ES-I3 (cell line): ENCODE measurements at regions not wholly inside any gene's neighbourhood (a gene's known extent, or its start where the extent isn't known, plus 50 kb on each side); places are given as distances from the start of the nearest gene placed in this dataset.
"Not testable (repeated sequence)": the region's sequence is repeated elsewhere in the genome, so short reads cannot be mapped to it uniquely, and the experiment has no call there.

ENCODE experiments used
- H3K36me3 ChIP-seq: 2 replicates; pipeline ENCODE4 v1.6.1; 2013; ENCODE audit warnings: mild to moderate bottlenecking, low read length, control low read depth, moderate library complexity; ENCODE audit not compliant: insufficient read depth
- H3K4me1 ChIP-seq: 2 replicates; pipeline ENCODE4 v1.6.1; 2013; ENCODE audit warnings: mild to moderate bottlenecking, control low read depth, low read length; ENCODE audit not compliant: insufficient read depth
- H3K9ac ChIP-seq: 2 replicates; pipeline ENCODE4 v1.6.1; 2013; ENCODE audit warnings: low read depth, mild to moderate bottlenecking, low read length, moderate library complexity
- H3K9me3 ChIP-seq: 2 replicates; pipeline ENCODE4 v1.6.1; 2013; ENCODE audit warnings: mild to moderate bottlenecking, low read length, moderate library complexity; ENCODE audit not compliant: control insufficient read depth, insufficient read depth

DNA sequence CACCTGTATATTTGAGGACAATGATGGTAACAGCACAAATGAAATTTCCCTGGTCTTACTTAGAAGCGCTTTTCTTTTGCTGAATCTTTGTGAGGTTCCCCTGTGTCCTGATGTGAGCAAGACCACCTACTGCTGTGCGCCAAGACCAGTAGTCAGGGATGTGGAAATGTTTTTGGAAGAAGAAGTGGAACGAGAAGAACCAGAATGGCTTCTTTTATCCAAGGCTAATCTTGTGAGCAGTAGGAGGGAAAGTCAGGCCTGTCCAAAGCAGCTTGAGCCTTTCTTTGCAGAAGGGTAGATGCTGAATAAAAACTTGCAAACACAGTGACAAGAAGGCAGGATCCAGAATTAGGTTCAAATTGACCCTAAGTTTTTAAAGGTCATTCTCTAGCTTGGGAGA lies 223.0 kb downstream of the FAT3 start:
- H3K9me3 ChIP-seq: no peaks in the 10 kb centered on the region
- no peak overlapping the region for H3K9ac ChIP-seq

DNA sequence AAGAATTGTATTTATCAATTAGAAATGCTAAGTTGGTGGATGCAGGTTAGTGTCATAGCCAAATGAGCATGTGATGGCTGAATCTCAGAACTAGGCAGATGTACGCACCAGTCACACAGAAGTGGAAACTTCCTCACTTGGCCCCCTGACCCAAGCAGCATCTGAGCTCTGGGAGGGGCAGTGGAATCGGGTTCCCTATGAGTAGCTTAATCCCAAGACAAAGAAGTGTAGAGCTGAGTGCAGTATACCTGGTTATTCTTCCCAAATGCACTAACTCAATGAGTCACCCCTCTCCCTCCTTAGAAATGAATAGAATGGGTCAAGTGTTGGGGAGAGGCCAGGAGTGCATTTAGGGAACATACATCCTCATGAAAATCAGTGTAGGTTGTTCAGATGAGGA lies 224.6 kb downstream of the FAT3 start:
- H3K9me3 ChIP-seq: no peaks in the 10 kb centered on the region
- no peaks in the 10 kb centered on the region for H3K36me3 ChIP-seq
- no peaks in the 10 kb centered on the region for H3K4me1 ChIP-seq
- H3K9ac ChIP-seq: no peak overlapping the region

More for the DNA sequence above, 223.0 kb downstream of the FAT3 start:
- Histone ChIP-seq H3K4me1 (no peaks in the 10 kb centered on the region), H3K36me3 (no peaks in the 10 kb centered on the region)

DNA sequence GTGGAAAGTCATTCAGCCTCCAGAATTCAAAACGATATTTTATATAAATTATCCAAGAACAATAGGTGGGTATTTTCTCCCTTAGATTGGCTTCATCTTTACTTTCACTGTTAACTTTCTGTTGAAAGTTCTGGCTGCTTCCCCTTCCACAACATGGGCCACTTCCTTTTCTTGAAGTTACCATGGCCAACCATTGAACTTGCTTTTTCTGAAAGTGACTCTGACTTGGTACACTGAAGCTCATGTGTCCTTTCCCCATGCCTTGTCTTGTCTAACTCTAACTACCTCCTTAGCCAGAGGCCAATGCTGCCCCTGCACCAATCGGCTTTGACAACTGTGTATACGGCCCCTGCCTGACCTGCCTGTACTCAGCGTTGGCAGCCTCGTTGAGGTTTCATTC lies 225.2 kb downstream of the FAT3 start:
- Histone ChIP-seq H3K9me3 (no peaks in the 10 kb centered on the region), H3K9ac (no peak overlapping the region), H3K4me1 (no peaks in the 10 kb centered on the region), H3K36me3 (no peaks in the 10 kb centered on the region)

DNA sequence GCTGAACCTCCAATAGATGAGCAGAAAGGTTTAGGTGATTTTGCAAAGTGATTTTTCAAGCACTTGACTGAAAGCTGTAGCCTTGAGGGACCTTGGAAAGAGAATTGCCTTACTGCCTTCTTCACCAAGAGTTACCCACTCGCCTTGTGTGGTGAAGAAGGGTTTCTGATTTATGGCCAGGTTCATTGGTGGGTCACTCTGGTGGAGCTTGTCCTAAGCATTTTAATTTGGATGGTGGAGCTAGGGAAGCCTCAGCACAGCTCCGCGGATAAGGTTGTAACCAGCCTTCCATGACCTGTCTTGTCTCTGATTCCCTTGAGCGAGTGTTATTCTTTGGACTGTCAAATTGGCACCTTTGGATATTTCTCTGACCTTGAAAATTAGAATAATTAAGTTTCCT lies 226.4 kb downstream of the FAT3 start:
- Histone ChIP-seq H3K9ac (no peak overlapping the region), H3K4me1 (no peaks in the 10 kb centered on the region), H3K36me3 (no peaks in the 10 kb centered on the region), H3K9me3 (no peaks in the 10 kb centered on the region)

GRCh38 chr11:92453055-92453454 lies 228.4 kb downstream of the FAT3 start:
- H3K4me1 ChIP-seq: no peaks in the 10 kb centered on the region
- H3K36me3 ChIP-seq: no peaks in the 10 kb centered on the region
- no peak overlapping the region for H3K9ac ChIP-seq
- no peaks in the 10 kb centered on the region for H3K9me3 ChIP-seq

DNA sequence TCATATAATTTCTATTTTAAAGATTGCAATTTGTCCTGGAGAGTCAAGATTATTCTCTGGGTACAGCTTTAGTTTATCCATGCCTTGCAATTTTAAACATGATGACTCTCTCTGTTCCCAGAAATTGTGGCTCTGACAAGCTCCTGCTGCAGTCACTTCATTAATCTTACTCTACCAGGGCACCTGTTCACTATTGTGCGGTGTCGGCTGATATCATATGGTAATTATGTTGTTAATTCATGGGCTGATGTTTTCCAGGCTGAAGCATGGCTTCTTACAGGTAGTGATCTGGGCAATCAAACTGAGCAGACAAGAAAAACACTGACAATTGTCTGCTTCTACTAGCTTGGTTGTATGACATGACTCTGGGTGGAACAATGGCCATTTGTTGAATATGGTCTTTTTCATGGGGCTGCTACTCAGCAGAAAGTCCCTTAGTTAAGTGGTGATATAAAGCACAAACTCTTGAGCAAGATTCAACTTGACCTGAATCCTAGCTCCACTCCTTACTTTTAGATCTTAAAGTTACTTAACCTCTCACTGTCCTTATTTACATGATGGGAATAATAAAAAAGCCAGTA lies 230.7 kb downstream of the FAT3 start:
- Histone ChIP-seq H3K36me3 (no peaks in the 10 kb centered on the region), H3K9me3 (no peaks in the 10 kb centered on the region), H3K4me1 (no peaks in the 10 kb centered on the region), H3K9ac (no peak overlapping the region)

DNA sequence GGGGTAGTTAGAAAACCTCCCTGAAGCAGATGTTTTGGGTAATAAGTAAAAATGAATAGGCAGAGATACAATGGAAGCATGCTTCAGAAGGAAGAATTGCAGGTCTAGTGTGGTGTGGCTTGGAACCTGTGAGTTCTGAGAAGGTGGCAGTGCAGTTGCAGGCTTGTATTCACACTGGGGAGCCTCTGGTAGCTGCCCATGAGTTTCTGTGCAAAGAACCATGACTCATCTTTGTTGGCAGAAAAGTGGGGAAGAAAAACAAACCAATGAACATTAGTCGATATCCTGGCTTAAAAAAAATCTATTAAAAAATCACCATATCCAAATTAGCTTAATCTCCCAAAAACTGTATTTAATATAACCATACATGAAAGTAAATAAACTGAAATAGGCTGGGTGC lies 232.6 kb downstream of the FAT3 start:
- no peak overlapping the region for H3K9ac ChIP-seq
- peaks cover 5% of the 10 kb centered on the region; the same call in 1 of the 2 replicates for H3K4me1 ChIP-seq
- no peaks in the 10 kb centered on the region for H3K9me3 ChIP-seq

DNA sequence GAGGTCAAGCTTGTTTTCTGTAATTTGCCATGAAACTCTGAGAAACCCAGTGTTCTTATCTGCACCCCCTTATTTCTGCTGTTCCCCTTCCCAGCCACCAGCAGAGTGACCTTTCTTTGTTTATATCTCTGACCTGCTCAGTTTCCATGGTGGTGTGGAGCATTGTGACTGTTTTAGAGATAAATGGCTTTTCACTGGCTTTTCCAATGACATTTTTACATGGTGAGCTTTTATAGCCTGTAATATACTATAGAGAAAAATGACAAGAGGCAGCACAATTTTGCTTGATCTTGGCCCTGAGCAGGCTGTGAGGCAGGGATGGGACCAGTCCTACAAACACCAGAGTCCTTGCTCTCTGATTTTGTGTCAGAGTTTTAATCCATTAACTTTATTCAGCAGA lies 233.9 kb downstream of the FAT3 start:
- H3K4me1 ChIP-seq: peaks cover 8% of the 10 kb centered on the region; the same call in 1 of the 2 replicates
- no peaks in the 10 kb centered on the region for H3K9me3 ChIP-seq
- H3K36me3 ChIP-seq: no peaks in the 10 kb centered on the region
- H3K9ac ChIP-seq: no peak overlapping the region

More for the DNA sequence above, 232.6 kb downstream of the FAT3 start:
- no peaks in the 10 kb centered on the region for H3K36me3 ChIP-seq

GRCh38 chr11:92460213-92460612 lies 235.6 kb downstream of the FAT3 start:
- Histone ChIP-seq H3K4me1 (peaks cover 8% of the 10 kb centered on the region; the same call in 1 of the 2 replicates), H3K9ac (no peak overlapping the region), H3K9me3 (no peaks in the 10 kb centered on the region), H3K36me3 (no peaks in the 10 kb centered on the region)

DNA sequence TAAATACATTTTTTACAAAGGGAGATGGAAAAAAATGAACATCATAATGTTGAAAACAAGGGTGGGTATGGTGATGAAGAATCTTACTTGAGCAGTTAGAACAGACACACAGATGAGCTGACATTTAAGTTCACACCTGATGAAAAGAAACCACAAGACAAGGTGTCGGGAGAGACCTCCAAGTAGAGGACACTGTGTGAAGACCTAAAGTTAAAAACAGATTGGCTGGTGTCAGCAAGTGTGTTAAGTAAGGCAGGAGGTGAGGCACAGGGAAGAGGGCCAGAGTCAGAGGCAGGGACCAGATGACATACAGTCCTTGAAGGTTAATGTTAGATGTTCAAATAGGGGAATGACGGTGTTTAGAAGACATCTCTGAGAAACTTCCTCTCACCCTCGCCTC lies 236.8 kb downstream of the FAT3 start:
- no peaks in the 10 kb centered on the region for H3K36me3 ChIP-seq
- H3K9me3 ChIP-seq: no peaks in the 10 kb centered on the region
- H3K9ac ChIP-seq: no peak overlapping the region
- H3K4me1 ChIP-seq: peaks cover 8% of the 10 kb centered on the region; the same call in 1 of the 2 replicates

- no peaks in the 10 kb centered on the region for H3K9me3 ChIP-seq
- H3K9ac ChIP-seq: no peak overlapping the region
- peaks cover 8% of the 10 kb centered on the region; the same call in 1 of the 2 replicates for H3K4me1 ChIP-seq
- H3K36me3 ChIP-seq: no peaks in the 10 kb centered on the region
Observed at GRCh38 chr11:92462821-92463220, 238.2 kb downstream of the FAT3 start.

DNA sequence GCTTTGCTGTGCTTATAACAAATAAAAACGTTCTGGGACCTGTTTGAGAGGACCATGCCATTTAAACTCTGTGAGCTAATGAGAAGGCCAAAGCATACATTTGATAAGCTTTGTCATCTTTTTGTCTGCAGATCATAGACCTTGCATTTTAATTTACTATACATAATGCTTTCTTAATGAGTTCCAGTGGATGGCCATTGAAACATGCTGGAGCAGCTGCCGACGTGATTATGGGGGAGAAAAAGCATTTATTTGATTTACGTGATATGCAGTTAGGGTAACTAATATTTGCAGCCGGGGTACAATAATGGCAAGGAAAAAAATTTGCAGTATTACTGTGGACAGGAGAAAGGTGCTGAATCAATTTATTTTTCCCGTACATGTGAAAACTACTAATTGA lies 240.2 kb downstream of the FAT3 start:
- Histone ChIP-seq H3K4me1 (peaks cover 8% of the 10 kb centered on the region; the same call in 1 of the 2 replicates), H3K36me3 (no peaks in the 10 kb centered on the region), H3K9ac (no peak overlapping the region), H3K9me3 (no peaks in the 10 kb centered on the region)

DNA sequence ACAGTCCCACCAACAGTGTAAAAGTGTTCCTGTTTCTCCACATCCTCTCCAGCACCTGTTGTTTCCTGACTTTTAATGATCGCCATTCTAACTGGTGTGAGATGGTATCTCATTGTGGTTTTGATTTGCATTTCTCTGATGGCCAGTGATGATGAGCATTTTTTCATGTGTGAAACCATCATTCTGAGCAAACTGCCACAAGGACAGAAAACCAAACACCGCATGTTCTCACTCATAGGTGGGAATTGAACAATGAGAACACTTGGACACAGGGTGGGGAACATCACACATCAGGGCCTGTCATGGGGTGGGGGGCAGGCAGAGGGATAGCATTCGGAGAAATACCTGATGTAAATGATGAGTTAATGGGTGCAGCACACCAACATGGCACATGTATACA lies 240.8 kb downstream of the FAT3 start:
- H3K36me3 ChIP-seq, H3K4me1 ChIP-seq, H3K9me3 ChIP-seq, H3K9ac ChIP-seq: not testable (repeated sequence)

DNA sequence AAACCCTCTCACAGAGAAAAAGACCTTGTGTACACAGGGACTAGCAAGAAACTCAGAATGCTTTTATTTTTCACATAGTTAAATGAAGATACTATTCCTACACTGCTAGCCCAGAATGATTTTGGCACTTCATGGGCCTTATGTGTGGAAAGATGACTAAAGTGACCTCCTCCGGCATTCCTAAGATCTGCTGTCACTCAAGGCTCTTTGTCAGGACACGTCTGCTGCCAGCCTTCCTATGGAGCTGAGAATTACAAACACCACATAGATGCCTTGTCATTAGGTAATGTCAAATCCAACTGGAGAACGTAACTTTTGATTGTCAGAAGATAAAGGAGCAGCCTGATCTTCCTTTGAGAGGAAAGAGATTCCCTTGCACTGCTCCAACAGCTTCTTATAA lies 249.1 kb downstream of the FAT3 start:
- no peaks in the 10 kb centered on the region for H3K36me3 ChIP-seq
- H3K9me3 ChIP-seq: no peaks in the 10 kb centered on the region
- H3K4me1 ChIP-seq: peaks cover 7% of the 10 kb centered on the region
- H3K9ac ChIP-seq: no peak overlapping the region

DNA sequence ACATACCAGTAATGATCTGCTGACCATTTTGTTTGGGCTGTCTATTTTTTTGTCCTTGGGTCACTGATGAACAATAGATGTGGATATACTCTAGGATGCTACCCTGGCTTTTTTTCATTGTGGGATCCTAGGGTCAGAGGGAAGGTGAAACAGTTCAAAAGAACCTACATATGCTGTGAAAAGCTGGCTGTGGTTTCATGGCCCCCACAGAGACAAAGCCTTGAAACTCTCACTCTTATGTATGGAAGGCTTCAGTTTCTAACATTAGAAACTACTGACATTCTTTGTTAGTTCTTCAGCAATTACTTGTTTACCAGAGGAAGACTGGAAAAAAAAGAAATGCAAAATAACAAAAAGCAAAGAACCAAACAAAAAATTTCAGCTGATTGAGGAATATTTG lies 250.7 kb downstream of the FAT3 start:
- Histone ChIP-seq H3K9me3 (no peaks in the 10 kb centered on the region), H3K4me1 (peaks cover 7% of the 10 kb centered on the region), H3K9ac (no peak overlapping the region), H3K36me3 (no peaks in the 10 kb centered on the region)

DNA sequence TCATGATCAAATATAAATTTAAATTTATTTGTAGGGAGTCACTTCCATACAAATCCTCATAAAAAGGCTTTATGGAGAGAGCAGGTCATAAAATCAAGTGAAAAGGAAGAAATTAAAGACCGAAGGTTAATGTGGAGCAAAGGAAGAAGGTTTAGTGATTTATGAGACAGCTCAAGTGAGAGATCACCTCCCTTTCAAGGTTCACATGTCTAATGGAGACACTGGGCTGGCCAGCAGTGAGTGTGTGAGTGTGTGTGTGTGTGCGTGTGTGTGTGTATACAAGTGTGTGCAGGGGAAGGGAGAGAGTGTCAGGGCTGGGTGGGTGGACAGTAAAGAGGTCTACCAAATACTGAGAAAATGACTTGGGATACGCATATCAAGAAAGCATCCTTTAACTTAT lies 251.2 kb downstream of the FAT3 start:
- Histone ChIP-seq H3K9ac (no peak overlapping the region), H3K4me1 (peaks cover 7% of the 10 kb centered on the region), H3K9me3 (no peaks in the 10 kb centered on the region), H3K36me3 (no peaks in the 10 kb centered on the region)
